PFSK-1 (cell line): ENCODE measurements at regions not wholly inside any gene's neighbourhood (a gene's known extent, or its start where the extent isn't known, plus 50 kb on each side); places are given as distances from the start of the nearest gene placed in this dataset.

ENCODE experiments used
- POLR2AphosphoS5 ChIP-seq: IDR thresholded peaks from 2 replicates; pipeline ENCODE4 v1.6.1; 2012; ENCODE audit warnings: low read depth, mild to moderate bottlenecking, control low read depth, low read length, moderate library complexity
- REST ChIP-seq, 2 experiments: IDR thresholded peaks; 2 replicates each; pipeline versions ENCODE4 v1.6.1 to v1.8.0; 2011 to 2012; ENCODE audit warnings: low read depth in 2 of 2, low read length in 2 of 2, control low read depth in 1 of 2, inconsistent platforms in 1 of 2, mild to moderate bottlenecking in 1 of 2, moderate library complexity in 1 of 2; ENCODE audit not compliant: insufficient read depth in 1 of 2
- SIN3A ChIP-seq: IDR thresholded peaks from 2 replicates; pipeline ENCODE4 v1.6.1; 2012; ENCODE audit warnings: mild to moderate bottlenecking, low read length, moderate library complexity, borderline replicate concordance; ENCODE audit not compliant: insufficient read depth

GRCh38 chr4:35521682-35522081 lies 722.6 kb downstream of the ARAP2 start:
- TF ChIP-seq REST (IDR thresholded peaks at IDR 0.05; ENCODE audit: insufficient read depth in 1 of 2, low read depth in 2 of 2, low read length in 2 of 2): no peak
- TF ChIP-seq SIN3A: no peak
- TF ChIP-seq POLR2AphosphoS5: no peak
